ENCODE measurements at regions not wholly inside any gene's neighbourhood (a gene's known extent, or its start where the extent isn't known, plus 50 kb on each side); places are given as distances from the start of the nearest gene placed in this dataset.

- Histone ChIP-seq H3K27ac (ENCODE audit: low read depth, low read length, poor library complexity, severe bottlenecking) (no peak overlapping the region), H3K4me3 (ENCODE audit: low read depth, low read length, poor library complexity, severe bottlenecking) (no peak overlapping the region), H3K9me3 (ENCODE audit: low read length) (no peaks in the 10 kb centered on the region), H3K4me2 (ENCODE audit: low read length) (no peak overlapping the region), H3K79me2 (ENCODE audit: insufficient read depth, low read depth, low read length) (no peaks in the 10 kb centered on the region), H3K9me2 (ENCODE audit: insufficient read depth, low read length) (no peaks in the 10 kb centered on the region), H4K20me1 (ENCODE audit: insufficient read depth, low read length) (no peaks in the 10 kb centered on the region), H3K4me1 (ENCODE audit: insufficient read depth, low read length, poor library complexity, severe bottlenecking) (no peaks in the 10 kb centered on the region), H2AFZ (ENCODE audit: low read length) (no peak overlapping the region), H3K36me3 (ENCODE audit: insufficient read depth, low read length) (no peaks in the 10 kb centered on the region)
- no peak for DNase-seq (ENCODE audit: low spot score)
- CTCF ChIA-PET (ENCODE audit: unreplicated experiment): no interaction called here
- TF ChIP-seq CTCF (conservative IDR thresholded peaks at IDR 0.05; ENCODE audit: low read length): no peak
- no TSS peak for BruUV-seq (replicated peaks)
- intact Hi-C loops (cut with micrococcal nuclease; ENCODE audit: unreplicated experiment): no loop called here
- POLR2A ChIA-PET: no interaction called here
These were observed 150.0 kb upstream of the ARHGAP28 start for GRCh38 chr18:6579486-6579885.

GRCh38 chr18:6580401-6580800 lies 149.1 kb upstream of the ARHGAP28 start:
- CTCF ChIA-PET (ENCODE audit: unreplicated experiment): no interaction called here
- Histone ChIP-seq H3K4me3 (ENCODE audit: low read depth, low read length, poor library complexity, severe bottlenecking) (no peak overlapping the region), H3K9me3 (ENCODE audit: low read length) (no peaks in the 10 kb centered on the region), H2AFZ (ENCODE audit: low read length) (no peak overlapping the region), H3K36me3 (ENCODE audit: insufficient read depth, low read length) (no peaks in the 10 kb centered on the region), H3K9me2 (ENCODE audit: insufficient read depth, low read length) (no peaks in the 10 kb centered on the region), H3K79me2 (ENCODE audit: insufficient read depth, low read depth, low read length) (no peaks in the 10 kb centered on the region), H4K20me1 (ENCODE audit: insufficient read depth, low read length) (no peaks in the 10 kb centered on the region), H3K4me2 (ENCODE audit: low read length) (no peak overlapping the region), H3K4me1 (ENCODE audit: insufficient read depth, low read length, poor library complexity, severe bottlenecking) (no peaks in the 10 kb centered on the region), H3K27ac (ENCODE audit: low read depth, low read length, poor library complexity, severe bottlenecking) (no peak overlapping the region)
- no peak for TF ChIP-seq CTCF (conservative IDR thresholded peaks at IDR 0.05; ENCODE audit: low read length)
- TF ChIP-seq EZH2phosphoT487 (IDR thresholded peaks at IDR 0.05; ENCODE audit: borderline replicate concordance, low read depth, low read length): no peak
- no peak for DNase-seq (ENCODE audit: low spot score)
- intact Hi-C loops (cut with micrococcal nuclease; ENCODE audit: unreplicated experiment): no loop called here
- POLR2A ChIA-PET: no interaction called here
- no TSS peak for BruUV-seq (replicated peaks)

- Histone ChIP-seq H3K36me3 (ENCODE audit: insufficient read depth, low read length) (no peaks in the 10 kb centered on the region), H3K4me2 (ENCODE audit: low read length) (no peak overlapping the region), H2AFZ (ENCODE audit: low read length) (no peak overlapping the region), H3K27ac (ENCODE audit: low read depth, low read length, poor library complexity, severe bottlenecking) (no peak overlapping the region), H3K9me2 (ENCODE audit: insufficient read depth, low read length) (peaks cover 5% of the 10 kb centered on the region; the same call in 1 of the 2 replicates), H3K79me2 (ENCODE audit: insufficient read depth, low read depth, low read length) (no peaks in the 10 kb centered on the region), H4K20me1 (ENCODE audit: insufficient read depth, low read length) (no peaks in the 10 kb centered on the region), H3K4me3 (ENCODE audit: low read depth, low read length, poor library complexity, severe bottlenecking) (no peak overlapping the region), H3K4me1 (ENCODE audit: insufficient read depth, low read length, poor library complexity, severe bottlenecking) (no peaks in the 10 kb centered on the region), H3K9me3 (ENCODE audit: low read length) (no peaks in the 10 kb centered on the region)
- no peak for DNase-seq (ENCODE audit: low spot score)
- intact Hi-C loops (cut with micrococcal nuclease; ENCODE audit: unreplicated experiment): loop anchor here (10.0 kb wide), 1 partner anchor 65 kb away; no protein-coding TSS in a partner anchor
- POLR2A ChIA-PET: no interaction called here
- TF ChIP-seq EZH2phosphoT487 (IDR thresholded peaks at IDR 0.05; ENCODE audit: borderline replicate concordance, low read depth, low read length): no peak
- no peak for TF ChIP-seq CTCF (conservative IDR thresholded peaks at IDR 0.05; ENCODE audit: low read length)
- no TSS peak for BruUV-seq (replicated peaks)
- CTCF ChIA-PET (ENCODE audit: unreplicated experiment): no interaction called here
These were observed 139.6 kb upstream of the ARHGAP28 start for GRCh38 chr18:6589923-6590322.
